Transverse colon (tissue), 4 donors: ENCODE measurements at regions not wholly inside any gene's neighbourhood (a gene's known extent, or its start where the extent isn't known, plus 50 kb on each side); places are given as distances from the start of the nearest gene placed in this dataset.

Source experiments
- POLR2A ChIP-seq: fragments of 450-650 bp; IDR thresholded peaks from one replicate; pipeline ENCODE4 v1.6.1; 2016; ENCODE audit warnings: antibody characterized with exemption, mild to moderate bottlenecking, moderate library complexity
- POLR2AphosphoS5 ChIP-seq, 3 donors: sonication (generic); formaldehyde crosslinking; IDR thresholded peaks; one replicate each; pipeline ENCODE4 v1.6.1; 2016; ENCODE audit warnings: antibody characterized with exemption in 3 of 3
- TF ChIP-seq, protein P1 (sequence below), 5 experiments: fragments of 200-600 bp in 3 of 5; fragments of 450-650 bp in 2 of 5; sonication (generic) in 3 of 5; IDR thresholded peaks; 1 replicate in 2 of 5; 2 replicates in 3 of 5; pipeline ENCODE4 v1.5.1; 2016 to 2017; ENCODE audit warnings: antibody characterized with exemption in 5 of 5, inconsistent platforms in 3 of 5, mild to moderate bottlenecking in 2 of 5, moderate library complexity in 1 of 5

DNA sequence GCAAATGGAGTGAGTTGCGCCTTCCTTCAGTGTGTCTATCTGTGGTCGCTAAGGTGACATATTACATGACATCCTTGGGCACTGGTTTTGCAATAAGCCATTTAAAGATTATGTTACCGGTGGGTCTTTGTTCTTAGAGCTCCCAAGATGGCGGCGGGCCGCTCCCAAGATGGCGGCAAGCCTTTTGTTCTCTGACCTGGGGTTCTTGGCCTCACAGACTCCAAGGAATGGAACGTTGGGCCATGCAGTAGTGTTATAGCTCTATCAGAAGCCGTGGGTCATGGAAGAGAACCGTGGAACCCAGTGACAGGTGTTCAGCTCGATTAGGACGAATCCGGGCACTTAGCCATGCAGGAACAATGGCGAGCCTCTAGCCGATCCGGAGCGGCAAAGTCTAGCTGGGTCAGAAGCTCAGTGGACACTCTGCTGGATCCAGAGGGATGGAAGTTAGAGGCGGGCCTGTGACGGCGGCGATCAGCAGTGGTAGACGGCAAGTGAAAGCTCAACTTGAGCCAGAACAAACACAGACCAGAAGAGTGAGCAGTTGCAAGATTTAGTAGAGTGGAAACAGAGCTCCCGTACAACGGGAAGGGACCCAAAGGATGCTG, 188.6 kb downstream of the TEX29 start:
- TF ChIP-seq, protein P1, sequence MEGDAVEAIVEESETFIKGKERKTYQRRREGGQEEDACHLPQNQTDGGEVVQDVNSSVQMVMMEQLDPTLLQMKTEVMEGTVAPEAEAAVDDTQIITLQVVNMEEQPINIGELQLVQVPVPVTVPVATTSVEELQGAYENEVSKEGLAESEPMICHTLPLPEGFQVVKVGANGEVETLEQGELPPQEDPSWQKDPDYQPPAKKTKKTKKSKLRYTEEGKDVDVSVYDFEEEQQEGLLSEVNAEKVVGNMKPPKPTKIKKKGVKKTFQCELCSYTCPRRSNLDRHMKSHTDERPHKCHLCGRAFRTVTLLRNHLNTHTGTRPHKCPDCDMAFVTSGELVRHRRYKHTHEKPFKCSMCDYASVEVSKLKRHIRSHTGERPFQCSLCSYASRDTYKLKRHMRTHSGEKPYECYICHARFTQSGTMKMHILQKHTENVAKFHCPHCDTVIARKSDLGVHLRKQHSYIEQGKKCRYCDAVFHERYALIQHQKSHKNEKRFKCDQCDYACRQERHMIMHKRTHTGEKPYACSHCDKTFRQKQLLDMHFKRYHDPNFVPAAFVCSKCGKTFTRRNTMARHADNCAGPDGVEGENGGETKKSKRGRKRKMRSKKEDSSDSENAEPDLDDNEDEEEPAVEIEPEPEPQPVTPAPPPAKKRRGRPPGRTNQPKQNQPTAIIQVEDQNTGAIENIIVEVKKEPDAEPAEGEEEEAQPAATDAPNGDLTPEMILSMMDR (IDR thresholded peaks at IDR 0.05) = no peak
- no peak for TF ChIP-seq POLR2A
- no peak for TF ChIP-seq POLR2AphosphoS5 (IDR thresholded peaks at IDR 0.05)
